Muscle of leg (tissue), 3 donors: ENCODE measurements at regions not wholly inside any gene's neighbourhood (a gene's known extent, or its start where the extent isn't known, plus 50 kb on each side); places are given as distances from the start of the nearest gene placed in this dataset.

ENCODE experiments used
- DNase-seq: peaks from one replicate; pipeline ENCODE4 v3.0.0; 2013
- H3K27ac ChIP-seq: one replicate; pipeline ENCODE4 v1.5.1; 2013; ENCODE audit warnings: mild to moderate bottlenecking, low read length, control low read depth
- H3K27me3 ChIP-seq: one replicate; pipeline ENCODE4 v1.6.1; 2013; ENCODE audit warnings: low read length; ENCODE audit not compliant: control insufficient read depth, insufficient read depth
- H3K36me3 ChIP-seq: one replicate; pipeline ENCODE4 v1.6.1; 2013; ENCODE audit warnings: low read length; ENCODE audit not compliant: control insufficient read depth, insufficient read depth
- H3K4me1 ChIP-seq: one replicate; pipeline ENCODE4 v1.6.1; 2013; ENCODE audit warnings: low read length; ENCODE audit not compliant: control insufficient read depth, insufficient read depth
- H3K4me3 ChIP-seq: one replicate; pipeline ENCODE4 v1.5.1; 2013; ENCODE audit warnings: low read length, control low read depth
- H3K9me3 ChIP-seq: replicated peaks from 2 replicates; pipeline ENCODE4 v1.6.1; 2013; ENCODE audit warnings: low read depth, low read length; ENCODE audit not compliant: control insufficient read depth
- WGBS: methylation state at CpG from one replicate; pipeline ENCODE4 v1.1.5; 2013; ENCODE audit warnings: missing lambda C conversion rate; ENCODE audit not compliant: insufficient coverage; 5-methylcytosine and 5-hydroxymethylcytosine counted together

DNA sequence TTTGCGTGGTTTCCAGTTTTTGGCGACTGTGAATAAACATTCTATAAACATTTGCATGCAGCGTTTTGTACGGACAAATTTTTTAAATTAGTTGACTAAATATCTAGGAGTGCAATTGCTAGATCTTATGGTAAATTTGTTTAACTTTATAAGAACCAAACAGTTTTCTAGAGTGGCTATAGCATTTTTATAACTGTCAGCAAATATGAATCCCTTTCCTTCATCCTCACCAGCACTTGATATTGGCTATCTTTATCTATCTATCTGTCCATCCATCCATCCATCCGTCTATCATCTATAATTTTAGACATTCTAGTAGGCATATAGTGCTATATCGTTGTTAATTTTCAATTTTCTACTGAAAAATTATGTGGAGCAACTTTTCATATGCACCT, 158.4 kb upstream of the CHRNA7 start:
- peaks cover 13% of the 10 kb centered on the region for H3K27me3 ChIP-seq
- no peak overlapping the region for H3K4me3 ChIP-seq
- peaks cover 8% of the 10 kb centered on the region for H3K4me1 ChIP-seq
- WGBS: no CpG with 5 or more reads among the region's 6 CpGs
- H3K36me3 ChIP-seq: no peaks in the 10 kb centered on the region
- H3K27ac ChIP-seq: no peak overlapping the region
- no peak for DNase-seq
- no peaks in the 10 kb centered on the region for H3K9me3 ChIP-seq

DNA sequence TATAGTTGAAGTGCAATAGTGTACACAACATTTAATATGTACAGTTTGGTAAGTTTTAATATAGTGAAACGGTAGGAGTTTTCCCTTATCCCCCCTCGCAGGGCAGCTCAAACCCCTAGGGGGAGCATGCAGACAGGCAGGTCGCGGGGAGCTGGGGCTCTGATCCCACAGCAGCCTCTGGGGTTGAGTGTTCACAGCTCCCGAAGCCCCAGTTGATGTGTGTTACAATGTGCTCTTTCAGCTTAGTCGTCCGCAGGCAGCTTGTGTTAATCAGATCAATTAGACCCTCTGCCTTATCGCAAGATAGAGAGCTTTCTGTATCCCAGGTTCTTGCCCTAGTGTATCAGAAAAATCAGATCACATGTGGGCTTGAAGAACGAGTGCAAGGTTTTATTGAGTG, 143.1 kb upstream of the CHRNA7 start:
- H3K27me3 ChIP-seq: peaks cover 8% of the 10 kb centered on the region
- no peaks in the 10 kb centered on the region for H3K9me3 ChIP-seq
- H3K4me3 ChIP-seq: no peak overlapping the region
- no peaks in the 10 kb centered on the region for H3K4me1 ChIP-seq
- 0% methylated on average over 4 of the region's 9 CpGs for WGBS
- no peak overlapping the region for H3K27ac ChIP-seq
- DNase-seq: no peak
- no peaks in the 10 kb centered on the region for H3K36me3 ChIP-seq

DNA sequence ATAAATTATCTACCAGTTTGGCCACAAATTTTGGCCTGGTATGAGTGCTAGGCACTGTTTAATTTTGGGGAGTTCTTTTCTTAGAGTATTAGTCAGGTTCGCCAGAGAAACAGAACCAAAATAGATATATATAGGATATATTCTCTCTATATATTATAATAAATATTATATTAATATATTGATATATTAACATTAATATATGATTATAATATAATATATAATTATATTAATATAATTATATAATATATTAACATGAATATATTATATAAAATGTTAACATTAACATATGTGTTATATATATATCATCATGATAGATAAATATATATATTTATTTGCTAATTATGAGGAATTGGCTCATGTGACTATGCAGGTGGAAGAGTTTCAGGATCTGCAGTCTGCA, 137.8 kb upstream of the CHRNA7 start:
- H3K4me1 ChIP-seq: no peaks in the 10 kb centered on the region
- no peak overlapping the region for H3K4me3 ChIP-seq
- peaks cover 4% of the 10 kb centered on the region for H3K27me3 ChIP-seq
- H3K9me3 ChIP-seq: no peaks in the 10 kb centered on the region
- no peak overlapping the region for H3K27ac ChIP-seq
- no peaks in the 10 kb centered on the region for H3K36me3 ChIP-seq
- DNase-seq: no peak
- WGBS: no CpG with 5 or more reads among the region's 1 CpG

DNA sequence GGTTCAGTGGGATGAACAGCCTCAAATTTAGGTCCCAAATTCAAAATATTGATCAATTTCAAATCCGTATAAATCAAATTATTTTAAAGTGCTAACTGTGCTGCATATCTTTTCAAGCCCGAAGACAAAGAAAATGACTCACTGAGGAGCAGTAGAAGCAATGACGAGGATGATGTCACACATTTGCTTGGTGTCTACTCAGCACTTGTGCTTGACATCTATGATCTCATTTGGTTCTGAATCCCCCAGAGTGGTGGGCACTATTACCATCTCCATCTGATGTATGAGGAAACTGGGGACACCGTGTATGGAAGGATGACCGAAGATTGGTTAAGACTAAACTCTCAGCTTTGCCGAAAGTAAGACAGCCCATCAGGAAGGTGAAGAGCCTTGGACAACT, 136.5 kb upstream of the CHRNA7 start:
- no peak overlapping the region for H3K4me3 ChIP-seq
- no peaks in the 10 kb centered on the region for H3K36me3 ChIP-seq
- no peaks in the 10 kb centered on the region for H3K27me3 ChIP-seq
- H3K4me1 ChIP-seq: no peaks in the 10 kb centered on the region
- no peaks in the 10 kb centered on the region for H3K9me3 ChIP-seq
- H3K27ac ChIP-seq: no peak overlapping the region
- no peak for DNase-seq
- WGBS: 87% methylated on average over 5 of the region's 6 CpGs

DNA sequence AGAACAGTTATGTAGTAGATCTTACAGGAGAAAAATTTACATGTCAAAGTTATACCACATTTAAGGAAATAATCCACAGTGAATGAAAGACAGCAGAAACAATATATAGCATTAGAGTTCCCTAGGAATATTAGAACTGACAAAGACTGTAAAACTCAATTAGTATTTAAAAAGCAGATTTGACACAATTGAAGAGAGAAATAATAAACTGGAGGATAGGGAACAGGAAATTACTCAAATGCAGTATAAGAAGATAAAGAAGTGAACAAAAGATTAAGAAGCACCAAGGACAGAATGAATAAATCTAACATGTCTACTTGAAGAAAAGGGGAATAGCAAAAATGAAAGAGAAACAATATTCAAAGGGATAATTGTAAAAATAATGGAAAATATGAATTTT, 132.6 kb upstream of the CHRNA7 start:
- H3K27ac ChIP-seq: no peak overlapping the region
- H3K27me3 ChIP-seq: no peaks in the 10 kb centered on the region
- no peak for DNase-seq
- no peak overlapping the region for H3K4me3 ChIP-seq
- H3K4me1 ChIP-seq: no peaks in the 10 kb centered on the region
- H3K36me3 ChIP-seq: no peaks in the 10 kb centered on the region
- no peaks in the 10 kb centered on the region for H3K9me3 ChIP-seq

DNA sequence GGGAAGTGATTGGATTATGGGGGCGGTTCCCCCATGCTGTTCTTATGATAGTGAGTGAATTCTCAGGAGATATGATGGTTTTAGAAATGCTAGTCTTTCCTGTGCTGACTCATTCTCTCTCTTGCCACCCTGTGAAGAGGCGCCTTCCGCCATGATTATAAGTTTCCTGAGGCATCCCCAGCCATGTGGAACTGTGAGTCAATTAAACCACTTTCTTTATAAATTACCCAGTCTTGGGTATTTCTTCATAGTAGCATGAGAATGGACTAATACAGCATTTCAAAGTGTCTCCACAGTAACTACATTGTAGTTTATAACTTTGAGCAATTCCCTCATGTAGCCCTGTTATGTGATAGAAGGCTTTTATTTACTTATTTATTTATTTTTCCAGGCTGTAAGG, 128.8 kb upstream of the CHRNA7 start:
- Histone ChIP-seq H3K27ac (no peak overlapping the region), H3K4me1 (no peaks in the 10 kb centered on the region), H3K27me3 (no peaks in the 10 kb centered on the region), H3K36me3 (no peaks in the 10 kb centered on the region), H3K4me3 (no peak overlapping the region), H3K9me3 (no peaks in the 10 kb centered on the region)
- no CpG with 5 or more reads among the region's 3 CpGs for WGBS
- DNase-seq: no peak

DNA sequence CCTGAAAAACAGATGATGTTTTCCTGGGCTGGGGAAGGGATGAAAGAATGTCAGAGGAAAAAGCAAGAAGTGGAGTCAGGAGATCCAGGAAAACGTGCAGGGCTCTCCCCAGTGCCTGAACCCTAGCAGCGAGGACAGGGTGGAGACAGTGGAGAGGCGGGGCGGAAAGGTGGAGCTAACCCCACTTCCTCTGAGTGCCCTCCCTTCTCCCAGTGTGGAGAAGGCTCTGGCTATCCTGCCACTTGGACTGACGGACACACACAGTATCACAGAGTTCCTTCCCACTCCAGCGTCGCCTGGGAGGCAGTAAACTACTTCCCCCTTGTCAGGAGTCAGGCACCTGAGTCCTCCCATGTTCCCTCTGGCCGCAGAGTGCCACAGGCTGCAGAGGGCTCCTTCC, 125.3 kb upstream of the CHRNA7 start:
- DNase-seq: no peak
- whole genome bisulfite sequencing: 11% methylated on average over 4 of the region's 8 CpGs
- Histone ChIP-seq H3K27ac (no peak overlapping the region), H3K4me3 (no peak overlapping the region), H3K36me3 (no peaks in the 10 kb centered on the region), H3K9me3 (no peaks in the 10 kb centered on the region), H3K27me3 (no peaks in the 10 kb centered on the region), H3K4me1 (no peaks in the 10 kb centered on the region)

DNA sequence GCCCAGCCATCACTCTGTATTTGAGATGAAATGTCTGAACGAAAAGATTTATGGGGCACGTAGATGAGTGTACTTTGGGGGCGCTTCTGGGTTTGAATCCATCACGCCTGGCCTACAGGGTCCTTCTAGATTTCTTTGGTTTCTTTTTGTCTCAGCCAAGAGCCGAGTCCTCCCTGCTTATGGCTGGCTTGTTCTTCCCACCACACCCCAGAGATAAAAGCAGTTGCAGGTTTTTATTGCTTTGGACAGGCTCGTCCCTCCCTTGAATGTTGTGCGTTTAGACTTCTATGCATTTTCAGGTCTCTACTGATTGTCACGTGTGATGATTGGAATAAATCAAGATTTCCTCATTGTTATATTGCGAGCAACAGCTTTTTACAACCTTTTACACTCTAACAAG, 104.8 kb upstream of the CHRNA7 start:
- H3K4me3 ChIP-seq: no peak overlapping the region
- H3K36me3 ChIP-seq: no peaks in the 10 kb centered on the region
- no peak overlapping the region for H3K27ac ChIP-seq
- no peak for DNase-seq
- 74% methylated on average over 3 of the region's 9 CpGs for WGBS
- H3K9me3 ChIP-seq: no peaks in the 10 kb centered on the region
- H3K27me3 ChIP-seq: no peaks in the 10 kb centered on the region
- H3K4me1 ChIP-seq: no peaks in the 10 kb centered on the region

DNA sequence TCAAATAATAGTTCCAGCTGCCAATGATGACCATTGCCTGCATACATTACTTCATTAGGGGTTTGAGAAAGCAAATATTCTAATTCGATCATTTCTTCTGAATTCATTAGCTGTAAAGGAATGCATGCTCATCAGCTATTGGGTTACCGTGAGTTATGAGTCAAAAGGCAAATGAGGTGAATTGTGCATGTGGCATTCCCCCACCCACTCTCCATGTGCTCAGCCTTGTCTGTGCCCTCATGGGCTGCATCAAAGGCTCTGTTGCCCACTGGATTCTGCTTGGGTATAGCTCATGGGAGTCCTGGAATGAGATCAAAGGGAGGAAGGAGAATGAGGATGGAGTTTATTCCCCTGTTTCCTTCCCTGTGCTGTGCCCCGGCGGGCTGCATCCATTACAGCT, 99.3 kb upstream of the CHRNA7 start:
- 81% methylated on average over 3 of the region's 4 CpGs for WGBS
- Histone ChIP-seq H3K4me1 (no peaks in the 10 kb centered on the region), H3K9me3 (no peaks in the 10 kb centered on the region), H3K27me3 (no peaks in the 10 kb centered on the region), H3K27ac (no peak overlapping the region), H3K36me3 (no peaks in the 10 kb centered on the region), H3K4me3 (no peak overlapping the region)
- DNase-seq: no peak

DNA sequence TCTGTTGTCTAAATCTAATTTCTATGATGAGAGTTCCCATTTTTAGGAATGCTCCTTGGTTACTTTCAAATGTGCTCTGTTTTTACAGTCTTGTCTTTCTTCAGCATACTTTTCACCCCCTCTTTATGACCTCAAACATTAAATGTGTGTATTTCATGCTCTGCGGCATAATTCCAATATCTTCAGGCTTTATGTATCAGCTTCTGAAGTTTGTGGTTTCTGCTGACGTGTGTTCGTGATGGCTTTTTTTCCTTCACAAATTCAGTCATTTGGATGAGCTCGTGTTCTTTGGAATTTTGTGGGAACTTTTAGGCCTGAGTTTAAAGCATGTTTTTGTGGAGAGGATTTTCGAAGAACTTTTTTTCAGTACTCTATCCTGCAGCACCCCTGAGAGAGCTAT, 97.7 kb upstream of the CHRNA7 start:
- H3K36me3 ChIP-seq: no peaks in the 10 kb centered on the region
- no peaks in the 10 kb centered on the region for H3K27me3 ChIP-seq
- H3K4me3 ChIP-seq: no peak overlapping the region
- no peaks in the 10 kb centered on the region for H3K4me1 ChIP-seq
- WGBS: no CpG with 5 or more reads among the region's 5 CpGs
- H3K9me3 ChIP-seq: no peaks in the 10 kb centered on the region
- DNase-seq: no peak
- H3K27ac ChIP-seq: no peak overlapping the region

DNA sequence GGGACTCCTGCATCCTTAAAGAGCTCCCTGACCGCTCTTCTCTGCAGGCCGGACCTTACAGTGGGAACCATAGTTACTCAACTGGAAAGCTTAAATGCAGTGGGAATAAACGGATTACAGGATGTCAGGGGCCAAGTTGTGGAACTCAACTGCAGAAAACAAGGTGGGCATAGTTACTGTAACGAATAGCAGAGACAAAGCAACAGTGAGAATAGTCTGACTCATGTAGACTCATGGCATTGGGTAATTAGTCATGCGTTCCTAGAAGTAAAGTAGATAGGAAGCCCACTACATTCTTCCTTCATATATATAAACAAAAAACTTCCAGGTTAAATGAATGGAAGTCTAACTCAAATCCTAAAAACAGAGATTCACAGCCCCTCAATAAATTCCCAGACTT, 95.5 kb upstream of the CHRNA7 start:
- no peaks in the 10 kb centered on the region for H3K27me3 ChIP-seq
- no peaks in the 10 kb centered on the region for H3K9me3 ChIP-seq
- H3K4me3 ChIP-seq: no peak overlapping the region
- no peak for DNase-seq
- no peaks in the 10 kb centered on the region for H3K4me1 ChIP-seq
- no peaks in the 10 kb centered on the region for H3K36me3 ChIP-seq
- no peak overlapping the region for H3K27ac ChIP-seq
- 72% methylated on average over 4 of the region's 5 CpGs for WGBS
